BE2C (cell line): ENCODE measurements at regions not wholly inside any gene's neighbourhood (a gene's known extent, or its start where the extent isn't known, plus 50 kb on each side); places are given as distances from the start of the nearest gene placed in this dataset.
"Not testable (repeated sequence)": the region's sequence is repeated elsewhere in the genome, so short reads cannot be mapped to it uniquely, and the experiment has no call there.

Experiments used
- DNase-seq: peaks from one replicate; pipeline ENCODE4 v3.0.0-alpha.2; 2020
- H3K27me3 ChIP-seq: fragments of 250-450 bp; sonication (Bioruptor Pico); 2 replicates; pipeline ENCODE4 v1.5.1; 2020; ENCODE audit warnings: mild to moderate bottlenecking
- H3K36me3 ChIP-seq: fragments of 250-450 bp; sonication (Bioruptor Pico); 2 replicates; pipeline ENCODE4 v1.5.1; 2020; ENCODE audit warnings: mild to moderate bottlenecking
- H3K4me1 ChIP-seq: fragments of 250-450 bp; sonication (Bioruptor Pico); 2 replicates; pipeline ENCODE4 v1.5.1; 2020
- H3K4me3 ChIP-seq: 2 replicates; pipeline ENCODE4 v1.5.1; 2011; ENCODE audit warnings: low read depth, low read length
- H3K9me3 ChIP-seq: fragments of 250-450 bp; sonication (Bioruptor Pico); 2 replicates; pipeline ENCODE4 v1.5.1; 2020
- CTCF ChIP-seq: IDR thresholded peaks from 2 replicates; pipeline ENCODE4 v1.5.1; 2012; ENCODE audit warnings: mild to moderate bottlenecking, low read depth, low read length

GRCh38 chr5:118070041-118070440, 918.3 kb downstream of the DTWD2 start:
- H3K4me3 ChIP-seq: no peak overlapping the region
- no peaks in the 10 kb centered on the region for H3K36me3 ChIP-seq
- no peak for DNase-seq
- no peaks in the 10 kb centered on the region for H3K4me1 ChIP-seq
- no peaks in the 10 kb centered on the region for H3K27me3 ChIP-seq
- no peaks in the 10 kb centered on the region for H3K9me3 ChIP-seq
- TF ChIP-seq CTCF: no peak

- Histone ChIP-seq H3K36me3 (no peaks in the 10 kb centered on the region), H3K4me1 (no peaks in the 10 kb centered on the region), H3K27me3 (no peaks in the 10 kb centered on the region), H3K9me3 (no peaks in the 10 kb centered on the region), H3K4me3 (no peak overlapping the region)
- DNase-seq: no peak
- no peak for TF ChIP-seq CTCF
Observed at GRCh38 chr5:118069452-118069851, 918.9 kb downstream of the DTWD2 start.

DNA sequence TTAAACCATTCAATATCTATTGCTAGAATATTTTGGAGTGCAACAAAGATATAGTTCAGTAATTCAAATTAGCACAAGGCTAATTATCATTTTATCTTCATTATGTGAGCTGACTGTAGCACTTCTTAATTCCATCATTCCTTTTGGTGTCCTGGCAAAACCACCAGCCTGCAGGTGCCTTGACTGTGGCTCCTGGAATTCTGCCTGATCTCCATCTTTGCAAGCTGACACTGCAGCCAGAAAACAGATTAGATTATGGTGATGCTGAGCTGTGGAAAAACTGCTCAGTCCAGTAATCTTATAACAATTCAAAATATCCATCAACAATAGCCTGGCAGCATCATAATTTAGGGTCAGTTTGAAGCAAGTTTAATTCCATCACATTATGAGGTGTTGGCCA, 919.5 kb downstream of the DTWD2 start:
- H3K4me3 ChIP-seq: no peak overlapping the region
- no peaks in the 10 kb centered on the region for H3K36me3 ChIP-seq
- no peaks in the 10 kb centered on the region for H3K27me3 ChIP-seq
- no peaks in the 10 kb centered on the region for H3K9me3 ChIP-seq
- no peaks in the 10 kb centered on the region for H3K4me1 ChIP-seq
- DNase-seq: no peak
- no peak for TF ChIP-seq CTCF

DNA sequence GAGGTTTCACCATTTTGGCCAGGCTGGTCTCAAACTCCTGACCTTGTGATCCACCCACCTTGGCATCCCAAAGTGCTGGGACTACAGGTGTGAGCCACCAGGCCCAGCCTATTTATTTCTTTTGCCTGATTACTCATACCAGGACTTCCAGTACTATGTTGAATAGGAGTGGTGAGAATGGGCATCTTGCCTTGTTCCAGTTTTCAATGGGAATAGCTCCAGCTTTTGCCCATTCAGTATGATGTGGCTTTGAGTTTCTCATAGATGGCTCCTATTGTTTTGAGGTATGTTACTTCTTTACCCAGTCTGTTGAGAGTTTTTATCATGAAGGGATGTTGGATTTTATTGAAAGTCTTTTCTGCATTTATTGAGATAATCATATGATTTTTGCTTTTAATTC, 924.5 kb downstream of the DTWD2 start:
- not testable (repeated sequence) for DNase-seq, H3K4me1 ChIP-seq, H3K9me3 ChIP-seq, H3K27me3 ChIP-seq, H3K36me3 ChIP-seq, H3K4me3 ChIP-seq

- Histone ChIP-seq H3K4me3 (no peak overlapping the region), H3K4me1 (no peaks in the 10 kb centered on the region), H3K9me3 (no peaks in the 10 kb centered on the region), H3K27me3 (no peaks in the 10 kb centered on the region), H3K36me3 (no peaks in the 10 kb centered on the region)
- no peak for DNase-seq
- TF ChIP-seq CTCF: peak; percentile 46
Observed at GRCh38 chr5:118060833-118061232, 927.5 kb downstream of the DTWD2 start.

DNA sequence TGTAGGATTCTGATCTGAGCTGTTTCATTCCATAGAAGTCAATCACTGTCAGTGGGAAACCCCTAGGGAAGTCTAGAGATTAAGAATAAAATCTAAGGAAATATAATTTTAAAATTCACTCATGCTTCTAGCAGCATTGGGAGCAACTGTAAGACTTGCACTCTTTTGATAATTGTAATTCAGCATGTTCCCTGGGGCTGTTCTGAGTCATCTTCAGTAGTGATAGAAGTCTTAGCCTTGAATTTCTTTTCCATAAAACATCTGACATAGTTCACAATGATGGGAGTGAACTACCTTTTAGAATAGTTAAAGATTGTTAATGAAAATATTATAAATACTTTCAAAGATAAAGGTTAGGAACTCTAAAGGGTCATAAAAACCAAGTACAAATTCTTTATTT, 935.8 kb downstream of the DTWD2 start:
- DNase-seq: no peak

More for the DNA sequence above, 935.8 kb downstream of the DTWD2 start:
- no peak overlapping the region for H3K4me3 ChIP-seq
- no peaks in the 10 kb centered on the region for H3K4me1 ChIP-seq
- H3K36me3 ChIP-seq: no peaks in the 10 kb centered on the region
- H3K27me3 ChIP-seq: no peaks in the 10 kb centered on the region
- H3K9me3 ChIP-seq: no peaks in the 10 kb centered on the region
- TF ChIP-seq CTCF: no peak
